ENCODE measurements at regions not wholly inside any gene's neighbourhood (a gene's known extent, or its start where the extent isn't known, plus 50 kb on each side); places are given as distances from the start of the nearest gene placed in this dataset.

GRCh38 chr20:11278461-11278860 lies 604.7 kb upstream of the JAG1 start:
- Histone ChIP-seq H3K36me3 (ENCODE audit: control insufficient read depth in 4 of 4, insufficient read depth in 4 of 4, low read length in 3 of 4) (no peaks in the 10 kb centered on the region), H3K9me3 (ENCODE audit: control extremely low read depth in 1 of 5, control insufficient read depth in 4 of 5, insufficient read depth in 2 of 5, low read depth in 1 of 5, low read length in 4 of 5) (peaks cover 0 to 6% (median 0%) of the 10 kb centered on the region in 5 experiments), H3K4me1 (ENCODE audit: control extremely low read depth in 1 of 4, control insufficient read depth in 4 of 4, insufficient read depth in 4 of 4, low read length in 3 of 4) (no peaks in the 10 kb centered on the region), H3K27me3 (replicated peaks in 2 of 5; ENCODE audit: control insufficient read depth in 4 of 5, insufficient read depth in 5 of 5, low read length in 4 of 5) (no peaks in the 10 kb centered on the region), H3K27ac (ENCODE audit: insufficient read depth in 1 of 2, low read depth in 1 of 2, low read length in 2 of 2, poor library complexity in 1 of 2, severe bottlenecking in 2 of 2) (no peak overlapping the region), H3K4me3 (ENCODE audit: control insufficient read depth in 1 of 7, extremely low read depth in 1 of 7, insufficient read depth in 4 of 7, low read depth in 2 of 7, low read length in 6 of 7) (no peak overlapping the region)
- 100% methylated on average over 1 of the region's 2 CpGs for WGBS (ENCODE audit: insufficient coverage)
- ChIA-PET POLR2A (no interaction called here), CTCF (interaction anchor here (1.0 to 1.6 kb wide), 2 partner anchors 11 to 607 kb away, joined by 3 to 5 read pairs; no protein-coding TSS in a partner anchor)
- DNase-seq = no peak

- no peaks in the 10 kb centered on the region for H3K27me3 ChIP-seq (replicated peaks in 2 of 5; ENCODE audit: control insufficient read depth in 4 of 5, insufficient read depth in 5 of 5, low read length in 4 of 5)
- ChIA-PET POLR2A (no interaction called here), CTCF (interaction anchor here (1.2 kb wide), 1 partner anchor 8 kb away, joined by 4 read pairs; no protein-coding TSS in a partner anchor)
- no peak for DNase-seq
- H3K36me3 ChIP-seq (ENCODE audit: control insufficient read depth in 4 of 4, insufficient read depth in 4 of 4, low read length in 3 of 4) = no peaks in the 10 kb centered on the region
- no peak overlapping the region for H3K27ac ChIP-seq (ENCODE audit: insufficient read depth in 1 of 2, low read depth in 1 of 2, low read length in 2 of 2, poor library complexity in 1 of 2, severe bottlenecking in 2 of 2)
- no peaks in the 10 kb centered on the region for H3K4me1 ChIP-seq (ENCODE audit: control extremely low read depth in 1 of 4, control insufficient read depth in 4 of 4, insufficient read depth in 4 of 4, low read length in 3 of 4)
- 100% methylated on average over 1 of the region's 3 CpGs for WGBS (ENCODE audit: insufficient coverage)
- peaks cover 0 to 6% (median 0%) of the 10 kb centered on the region in 5 experiments for H3K9me3 ChIP-seq (ENCODE audit: control extremely low read depth in 1 of 5, control insufficient read depth in 4 of 5, insufficient read depth in 2 of 5, low read depth in 1 of 5, low read length in 4 of 5)
- no peak overlapping the region for H3K4me3 ChIP-seq (ENCODE audit: control insufficient read depth in 1 of 7, extremely low read depth in 1 of 7, insufficient read depth in 4 of 7, low read depth in 2 of 7, low read length in 6 of 7)
These were observed 607.4 kb upstream of the JAG1 start for GRCh38 chr20:11281240-11281639.

- POLR2A ChIA-PET = no interaction called here
- 100% methylated on average over 1 of the region's 4 CpGs for WGBS (ENCODE audit: insufficient coverage)
- Histone ChIP-seq H3K4me1 (ENCODE audit: control extremely low read depth in 1 of 4, control insufficient read depth in 4 of 4, insufficient read depth in 4 of 4, low read length in 3 of 4) (no peaks in the 10 kb centered on the region), H3K36me3 (ENCODE audit: control insufficient read depth in 4 of 4, insufficient read depth in 4 of 4, low read length in 3 of 4) (no peaks in the 10 kb centered on the region), H3K4me3 (ENCODE audit: control insufficient read depth in 1 of 7, extremely low read depth in 1 of 7, insufficient read depth in 4 of 7, low read depth in 2 of 7, low read length in 6 of 7) (no peak overlapping the region), H3K9me3 (ENCODE audit: control extremely low read depth in 1 of 5, control insufficient read depth in 4 of 5, insufficient read depth in 2 of 5, low read depth in 1 of 5, low read length in 4 of 5) (peaks cover 0 to 6% (median 0%) of the 10 kb centered on the region in 5 experiments), H3K27me3 (replicated peaks in 2 of 5; ENCODE audit: control insufficient read depth in 4 of 5, insufficient read depth in 5 of 5, low read length in 4 of 5) (no peaks in the 10 kb centered on the region), H3K27ac (ENCODE audit: insufficient read depth in 1 of 2, low read depth in 1 of 2, low read length in 2 of 2, poor library complexity in 1 of 2, severe bottlenecking in 2 of 2) (no peak overlapping the region)
- CTCF ChIA-PET = no interaction called here
- DNase-seq = no peak
These were observed 608.0 kb upstream of the JAG1 start for GRCh38 chr20:11281768-11282167.

- CTCF ChIA-PET = no interaction called here
- Histone ChIP-seq H3K36me3 (ENCODE audit: control insufficient read depth in 4 of 4, insufficient read depth in 4 of 4, low read length in 3 of 4) (no peaks in the 10 kb centered on the region), H3K27ac (ENCODE audit: insufficient read depth in 1 of 2, low read depth in 1 of 2, low read length in 2 of 2, poor library complexity in 1 of 2, severe bottlenecking in 2 of 2) (no peak overlapping the region), H3K4me3 (ENCODE audit: control insufficient read depth in 1 of 7, extremely low read depth in 1 of 7, insufficient read depth in 4 of 7, low read depth in 2 of 7, low read length in 6 of 7) (no peak overlapping the region), H3K9me3 (ENCODE audit: control extremely low read depth in 1 of 5, control insufficient read depth in 4 of 5, insufficient read depth in 2 of 5, low read depth in 1 of 5, low read length in 4 of 5) (no peaks in the 10 kb centered on the region), H3K27me3 (replicated peaks in 2 of 5; ENCODE audit: control insufficient read depth in 4 of 5, insufficient read depth in 5 of 5, low read length in 4 of 5) (no peaks in the 10 kb centered on the region), H3K4me1 (ENCODE audit: control extremely low read depth in 1 of 4, control insufficient read depth in 4 of 4, insufficient read depth in 4 of 4, low read length in 3 of 4) (no peaks in the 10 kb centered on the region)
- POLR2A ChIA-PET = no interaction called here
- no peak for DNase-seq
- WGBS (ENCODE audit: insufficient coverage) = no CpG with 5 or more reads among the region's 2 CpGs
These were observed 613.3 kb upstream of the JAG1 start for GRCh38 chr20:11287126-11287525.

- DNase-seq = no peak
- CTCF ChIA-PET = interaction anchor here (0.6 kb wide), 1 partner anchor 891 kb away, joined by 3 read pairs; no protein-coding TSS in a partner anchor
- Histone ChIP-seq H3K9me3 (ENCODE audit: control extremely low read depth in 1 of 5, control insufficient read depth in 4 of 5, insufficient read depth in 2 of 5, low read depth in 1 of 5, low read length in 4 of 5) (no peaks in the 10 kb centered on the region), H3K27ac (ENCODE audit: insufficient read depth in 1 of 2, low read depth in 1 of 2, low read length in 2 of 2, poor library complexity in 1 of 2, severe bottlenecking in 2 of 2) (no peak overlapping the region), H3K36me3 (ENCODE audit: control insufficient read depth in 4 of 4, insufficient read depth in 4 of 4, low read length in 3 of 4) (no peaks in the 10 kb centered on the region), H3K27me3 (replicated peaks in 2 of 5; ENCODE audit: control insufficient read depth in 4 of 5, insufficient read depth in 5 of 5, low read length in 4 of 5) (no peaks in the 10 kb centered on the region), H3K4me3 (ENCODE audit: control insufficient read depth in 1 of 7, extremely low read depth in 1 of 7, insufficient read depth in 4 of 7, low read depth in 2 of 7, low read length in 6 of 7) (no peak overlapping the region), H3K4me1 (ENCODE audit: control extremely low read depth in 1 of 4, control insufficient read depth in 4 of 4, insufficient read depth in 4 of 4, low read length in 3 of 4) (no peaks in the 10 kb centered on the region)
- POLR2A ChIA-PET = no interaction called here
- no CpG with 5 or more reads among the region's 1 CpG for WGBS (ENCODE audit: insufficient coverage)
These were observed 621.5 kb upstream of the BTBD3 start for GRCh38 chr20:11296221-11296620.

- H3K27me3 ChIP-seq (replicated peaks in 2 of 5; ENCODE audit: control insufficient read depth in 4 of 5, insufficient read depth in 5 of 5, low read length in 4 of 5) = no peaks in the 10 kb centered on the region
- CTCF ChIA-PET = no interaction called here
- H3K36me3 ChIP-seq (ENCODE audit: control insufficient read depth in 4 of 4, insufficient read depth in 4 of 4, low read length in 3 of 4) = no peaks in the 10 kb centered on the region
- no peaks in the 10 kb centered on the region for H3K4me1 ChIP-seq (ENCODE audit: control extremely low read depth in 1 of 4, control insufficient read depth in 4 of 4, insufficient read depth in 4 of 4, low read length in 3 of 4)
- POLR2A ChIA-PET = no interaction called here
- H3K4me3 ChIP-seq (ENCODE audit: control insufficient read depth in 1 of 7, extremely low read depth in 1 of 7, insufficient read depth in 4 of 7, low read depth in 2 of 7, low read length in 6 of 7) = no peak overlapping the region
- no peaks in the 10 kb centered on the region for H3K9me3 ChIP-seq (ENCODE audit: control extremely low read depth in 1 of 5, control insufficient read depth in 4 of 5, insufficient read depth in 2 of 5, low read depth in 1 of 5, low read length in 4 of 5)
- DNase-seq = no peak
- no peak overlapping the region for H3K27ac ChIP-seq (ENCODE audit: insufficient read depth in 1 of 2, low read depth in 1 of 2, low read length in 2 of 2, poor library complexity in 1 of 2, severe bottlenecking in 2 of 2)
These were observed 620.7 kb upstream of the BTBD3 start for GRCh38 chr20:11296951-11297350.

- no peaks in the 10 kb centered on the region for H3K36me3 ChIP-seq (ENCODE audit: control insufficient read depth in 4 of 4, insufficient read depth in 4 of 4, low read length in 3 of 4)
- peaks cover 0 to 7% (median 0%) of the 10 kb centered on the region in 4 experiments for H3K4me1 ChIP-seq (ENCODE audit: control extremely low read depth in 1 of 4, control insufficient read depth in 4 of 4, insufficient read depth in 4 of 4, low read length in 3 of 4)
- H3K9me3 ChIP-seq (ENCODE audit: control extremely low read depth in 1 of 5, control insufficient read depth in 4 of 5, insufficient read depth in 2 of 5, low read depth in 1 of 5, low read length in 4 of 5) = no peaks in the 10 kb centered on the region
- no peak overlapping the region for H3K4me3 ChIP-seq (ENCODE audit: control insufficient read depth in 1 of 7, extremely low read depth in 1 of 7, insufficient read depth in 4 of 7, low read depth in 2 of 7, low read length in 6 of 7)
- DNase-seq = no peak
- H3K27me3 ChIP-seq (replicated peaks in 2 of 5; ENCODE audit: control insufficient read depth in 4 of 5, insufficient read depth in 5 of 5, low read length in 4 of 5) = no peaks in the 10 kb centered on the region
- CTCF ChIA-PET = interaction anchor here (0.7 to 1.1 kb wide), 2 partner anchors 8 to 18 kb away, joined by 3 read pairs; no protein-coding TSS in a partner anchor
- 94% methylated on average over 7 of the region's 10 CpGs for WGBS (ENCODE audit: insufficient coverage)
- no peak overlapping the region for H3K27ac ChIP-seq (ENCODE audit: insufficient read depth in 1 of 2, low read depth in 1 of 2, low read length in 2 of 2, poor library complexity in 1 of 2, severe bottlenecking in 2 of 2)
- POLR2A ChIA-PET = no interaction called here
These were observed 616.0 kb upstream of the BTBD3 start for GRCh38 chr20:11301699-11302098.
